ENCODE measurements at regions not wholly inside any gene's neighbourhood (a gene's known extent, or its start where the extent isn't known, plus 50 kb on each side); places are given as distances from the start of the nearest gene placed in this dataset.

DNA sequence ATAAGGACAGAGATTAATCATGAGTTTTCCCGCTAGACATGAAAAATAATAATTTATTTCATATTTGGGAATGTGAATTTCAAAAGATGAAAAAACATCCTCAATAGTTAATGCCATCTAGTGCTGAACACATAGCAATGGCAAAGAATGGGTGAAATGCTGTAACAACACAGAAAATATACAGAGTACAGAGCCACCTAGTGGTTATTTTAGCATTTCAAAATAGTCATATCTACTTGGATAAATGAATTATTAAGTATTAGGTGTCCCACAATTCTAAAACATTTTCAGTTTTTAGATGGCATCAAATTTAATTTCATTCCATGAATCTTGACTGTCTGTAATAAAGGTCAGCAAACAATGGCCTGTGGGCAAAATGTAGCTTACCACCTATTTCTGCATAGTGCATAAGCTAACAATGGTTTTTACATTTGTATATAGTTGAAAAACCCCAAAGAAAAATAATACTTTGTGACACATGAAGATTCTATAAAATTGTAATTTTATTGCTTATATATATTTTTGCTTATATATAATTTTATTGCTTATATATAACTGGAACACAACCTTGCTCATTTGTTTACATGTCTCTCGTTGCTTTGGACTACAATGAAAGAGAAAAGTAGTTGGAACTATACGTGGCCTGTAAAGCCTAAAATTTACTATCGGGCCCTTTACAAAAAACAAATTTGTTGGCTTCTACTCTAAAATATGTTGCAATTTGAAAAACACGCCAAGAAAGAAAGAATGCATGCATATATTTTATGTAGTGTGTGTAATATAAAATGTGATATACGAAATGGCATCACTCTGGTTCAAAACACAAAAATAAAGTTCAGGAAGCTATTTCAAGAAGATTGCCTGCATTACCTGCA is 99.1 kb upstream of the FAM47C start:
- Histone ChIP-seq H3K4me3 (ENCODE audit: low read depth, low read length, poor library complexity, severe bottlenecking) (no peak overlapping the region), H3K36me3 (ENCODE audit: insufficient read depth, low read length, poor library complexity, severe bottlenecking) (no peaks in the 10 kb centered on the region), H3K27ac (ENCODE audit: low read depth, low read length, poor library complexity, severe bottlenecking) (no peak overlapping the region), H3K4me1 (ENCODE audit: insufficient read depth, low read length, poor library complexity, severe bottlenecking) (no peaks in the 10 kb centered on the region), H3K9me3 (ENCODE audit: low read depth, low read length, poor library complexity, severe bottlenecking) (no peaks in the 10 kb centered on the region), H3K27me3 (replicated peaks; ENCODE audit: insufficient read depth, low read depth, low read length, poor library complexity) (no peaks in the 10 kb centered on the region)
- BruUV-seq (replicated peaks) = no TSS peak
- DNase-seq (ENCODE audit: low spot score) = peak; percentile 73
- ChIA-PET POLR2A (ENCODE audit: low non-redundant PET) (no interaction called here), CTCF (no interaction called here)
- intact Hi-C loops (cut with micrococcal nuclease; ENCODE audit: unreplicated experiment) = loop anchor here (10.0 kb wide), 1 partner anchor 1994 kb away; no protein-coding TSS in a partner anchor
- TF ChIP-seq, protein P1, sequence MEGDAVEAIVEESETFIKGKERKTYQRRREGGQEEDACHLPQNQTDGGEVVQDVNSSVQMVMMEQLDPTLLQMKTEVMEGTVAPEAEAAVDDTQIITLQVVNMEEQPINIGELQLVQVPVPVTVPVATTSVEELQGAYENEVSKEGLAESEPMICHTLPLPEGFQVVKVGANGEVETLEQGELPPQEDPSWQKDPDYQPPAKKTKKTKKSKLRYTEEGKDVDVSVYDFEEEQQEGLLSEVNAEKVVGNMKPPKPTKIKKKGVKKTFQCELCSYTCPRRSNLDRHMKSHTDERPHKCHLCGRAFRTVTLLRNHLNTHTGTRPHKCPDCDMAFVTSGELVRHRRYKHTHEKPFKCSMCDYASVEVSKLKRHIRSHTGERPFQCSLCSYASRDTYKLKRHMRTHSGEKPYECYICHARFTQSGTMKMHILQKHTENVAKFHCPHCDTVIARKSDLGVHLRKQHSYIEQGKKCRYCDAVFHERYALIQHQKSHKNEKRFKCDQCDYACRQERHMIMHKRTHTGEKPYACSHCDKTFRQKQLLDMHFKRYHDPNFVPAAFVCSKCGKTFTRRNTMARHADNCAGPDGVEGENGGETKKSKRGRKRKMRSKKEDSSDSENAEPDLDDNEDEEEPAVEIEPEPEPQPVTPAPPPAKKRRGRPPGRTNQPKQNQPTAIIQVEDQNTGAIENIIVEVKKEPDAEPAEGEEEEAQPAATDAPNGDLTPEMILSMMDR (conservative IDR thresholded peaks at IDR 0.05; ENCODE audit: low read depth, low read length) = peak; percentile 84
- TF ChIP-seq EZH2 (IDR thresholded peaks at IDR 0.05; ENCODE audit: borderline replicate concordance, low read depth, low read length, poor library complexity, severe bottlenecking) = no peak

DNA sequence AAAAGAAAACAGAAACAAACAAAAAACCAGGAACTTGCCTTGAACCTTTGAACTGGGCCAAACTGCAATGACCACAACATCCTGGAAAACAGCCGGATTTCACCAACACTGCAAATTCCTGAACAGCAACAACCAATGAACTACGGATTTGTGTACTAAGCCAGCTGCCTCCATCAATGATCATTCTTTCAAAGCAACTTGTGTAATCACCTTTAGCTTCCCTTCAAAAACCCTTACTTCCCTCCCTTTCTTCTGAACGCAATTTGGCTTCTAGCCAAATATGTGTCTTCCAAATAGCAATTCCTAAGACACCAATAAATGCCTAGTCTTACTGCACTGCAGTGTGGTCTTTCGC is 98.5 kb upstream of the FAM47C start:
- H3K4me3 ChIP-seq (ENCODE audit: low read depth, low read length, poor library complexity, severe bottlenecking) = no peak overlapping the region
- H3K9me3 ChIP-seq (ENCODE audit: low read depth, low read length, poor library complexity, severe bottlenecking) = no peaks in the 10 kb centered on the region
- peak; percentile 32 for DNase-seq (ENCODE audit: low spot score)
- H3K4me1 ChIP-seq (ENCODE audit: insufficient read depth, low read length, poor library complexity, severe bottlenecking) = no peaks in the 10 kb centered on the region
- H3K27ac ChIP-seq (ENCODE audit: low read depth, low read length, poor library complexity, severe bottlenecking) = no peak overlapping the region
- ChIA-PET CTCF (no interaction called here), POLR2A (ENCODE audit: low non-redundant PET) (no interaction called here)
- H3K27me3 ChIP-seq (replicated peaks; ENCODE audit: insufficient read depth, low read depth, low read length, poor library complexity) = no peaks in the 10 kb centered on the region
- H3K36me3 ChIP-seq (ENCODE audit: insufficient read depth, low read length, poor library complexity, severe bottlenecking) = no peaks in the 10 kb centered on the region
- intact Hi-C loops (cut with micrococcal nuclease; ENCODE audit: unreplicated experiment) = loop anchor here (10.0 kb wide), 1 partner anchor 1995 kb away; no protein-coding TSS in a partner anchor
- no peak for TF ChIP-seq EZH2 (IDR thresholded peaks at IDR 0.05; ENCODE audit: borderline replicate concordance, low read depth, low read length, poor library complexity, severe bottlenecking)
- TF ChIP-seq, protein P1 (conservative IDR thresholded peaks at IDR 0.05; ENCODE audit: low read depth, low read length) = no peak
- BruUV-seq (replicated peaks) = no TSS peak

DNA sequence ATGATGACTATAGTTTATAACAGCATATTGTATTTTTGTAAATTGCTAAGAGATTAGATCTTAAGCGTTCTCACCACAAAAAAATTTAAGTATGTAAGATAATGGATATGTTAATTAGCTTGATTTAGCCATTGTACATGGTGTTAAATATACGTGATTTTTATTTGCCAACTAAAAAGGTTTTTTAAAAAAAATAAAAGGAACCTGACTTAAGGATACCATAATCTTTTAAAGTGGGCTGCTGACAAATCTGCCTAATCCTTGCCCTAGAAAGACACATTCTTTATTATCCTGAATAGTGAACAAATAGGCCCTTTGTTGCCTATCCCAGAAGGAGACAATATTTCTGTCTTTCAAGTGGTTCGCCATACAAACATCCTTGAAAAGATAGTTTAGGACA is 94.6 kb upstream of the FAM47C start:
- no peak overlapping the region for H3K4me3 ChIP-seq (ENCODE audit: low read depth, low read length, poor library complexity, severe bottlenecking)
- ChIA-PET POLR2A (ENCODE audit: low non-redundant PET) (interaction anchor here (0.6 kb wide), 1 partner anchor 35 kb away, joined by 3 read pairs; no protein-coding TSS in a partner anchor), CTCF (no interaction called here)
- H3K4me1 ChIP-seq (ENCODE audit: insufficient read depth, low read length, poor library complexity, severe bottlenecking) = no peaks in the 10 kb centered on the region
- no TSS peak for BruUV-seq (replicated peaks)
- TF ChIP-seq, protein P1 (conservative IDR thresholded peaks at IDR 0.05; ENCODE audit: low read depth, low read length) = no peak
- no peak for TF ChIP-seq EZH2 (IDR thresholded peaks at IDR 0.05; ENCODE audit: borderline replicate concordance, low read depth, low read length, poor library complexity, severe bottlenecking)
- no peaks in the 10 kb centered on the region for H3K27me3 ChIP-seq (replicated peaks; ENCODE audit: insufficient read depth, low read depth, low read length, poor library complexity)
- intact Hi-C loops (cut with micrococcal nuclease; ENCODE audit: unreplicated experiment) = no loop called here
- H3K27ac ChIP-seq (ENCODE audit: low read depth, low read length, poor library complexity, severe bottlenecking) = no peak overlapping the region
- no peak for DNase-seq (ENCODE audit: low spot score)
- no peaks in the 10 kb centered on the region for H3K36me3 ChIP-seq (ENCODE audit: insufficient read depth, low read length, poor library complexity, severe bottlenecking)
- H3K9me3 ChIP-seq (ENCODE audit: low read depth, low read length, poor library complexity, severe bottlenecking) = no peaks in the 10 kb centered on the region

Measured in A673 (cell line).